ENCODE measurements at regions not wholly inside any gene's neighbourhood (a gene's known extent, or its start where the extent isn't known, plus 50 kb on each side); places are given as distances from the start of the nearest gene placed in this dataset.
"Not testable (repeated sequence)": the region's sequence is repeated elsewhere in the genome, so short reads cannot be mapped to it uniquely, and the experiment has no call there.

- Histone ChIP-seq H3F3A (ENCODE audit: insufficient read depth) (peaks cover 7% of the 10 kb centered on the region; the same call in 1 of the 2 replicates), H3K27me3 (ENCODE audit: low read length) (no peaks in the 10 kb centered on the region), H3K9me3 (ENCODE audit: insufficient read depth, low read length) (no peaks in the 10 kb centered on the region), H3K9ac (ENCODE audit: low read length) (no peak overlapping the region), H3K36me3 (ENCODE audit: low read length) (no peaks in the 10 kb centered on the region), H3K4me3 (ENCODE audit: insufficient read depth, low read length, poor library complexity, severe bottlenecking) (no peak overlapping the region), H3K27ac (ENCODE audit: low read depth, low read length) (no peak overlapping the region), H3K4me2 (ENCODE audit: low read depth, low read length, poor library complexity, severe bottlenecking) (no peak overlapping the region), H4K20me1 (ENCODE audit: low read depth, low read length) (no peaks in the 10 kb centered on the region), H3K79me2 (ENCODE audit: insufficient read depth, low read length) (no peaks in the 10 kb centered on the region), H2AFZ (ENCODE audit: low read depth, low read length, severe bottlenecking) (no peak overlapping the region), H3K9me2 (replicated peaks; ENCODE audit: insufficient read depth, low read length) (no peaks in the 10 kb centered on the region)
- no peak for TF ChIP-seq EZH2phosphoT487 (conservative IDR thresholded peaks at IDR 0.05; ENCODE audit: low read length)
- no peak for TF ChIP-seq CTCF (IDR thresholded peaks at IDR 0.05; ENCODE audit: insufficient read depth, low read length, poor library complexity, severe bottlenecking)
Measured at GRCh38 chrX:55163171-55163570, 57.0 kb upstream of the PAGE5 start.

- not testable (repeated sequence) for H3F3A ChIP-seq (ENCODE audit: insufficient read depth); H2AFZ ChIP-seq (ENCODE audit: low read depth, low read length, severe bottlenecking); H3K79me2 ChIP-seq (ENCODE audit: insufficient read depth, low read length); H3K4me2 ChIP-seq (ENCODE audit: low read depth, low read length, poor library complexity, severe bottlenecking); H3K27ac ChIP-seq (ENCODE audit: low read depth, low read length); H3K9me2 ChIP-seq (replicated peaks; ENCODE audit: insufficient read depth, low read length); H3K27me3 ChIP-seq (ENCODE audit: low read length); H4K20me1 ChIP-seq (ENCODE audit: low read depth, low read length); H3K9me3 ChIP-seq (ENCODE audit: insufficient read depth, low read length); H3K9ac ChIP-seq (ENCODE audit: low read length); H3K4me3 ChIP-seq (ENCODE audit: insufficient read depth, low read length, poor library complexity, severe bottlenecking); H3K36me3 ChIP-seq (ENCODE audit: low read length)
Measured at GRCh38 chrX:55165026-55165425, 55.1 kb upstream of the PAGE5 start.

GRCh38 chrX:55167124-55167803, 52.9 kb upstream of the PAGE5 start:
- H3K79me2 ChIP-seq (ENCODE audit: insufficient read depth, low read length), result no peaks in the 10 kb centered on the region
- H3K27me3 ChIP-seq (ENCODE audit: low read length), result no peaks in the 10 kb centered on the region
- no peaks in the 10 kb centered on the region for H3K36me3 ChIP-seq (ENCODE audit: low read length)
- no peaks in the 10 kb centered on the region for H3F3A ChIP-seq (ENCODE audit: insufficient read depth)
- no peak overlapping the region for H2AFZ ChIP-seq (ENCODE audit: low read depth, low read length, severe bottlenecking)
- H3K4me2 ChIP-seq (ENCODE audit: low read depth, low read length, poor library complexity, severe bottlenecking), result no peak overlapping the region
- H3K9me3 ChIP-seq (ENCODE audit: insufficient read depth, low read length), result no peaks in the 10 kb centered on the region
- H3K27ac ChIP-seq (ENCODE audit: low read depth, low read length), result no peak overlapping the region
- no peak overlapping the region for H3K9ac ChIP-seq (ENCODE audit: low read length)
- no peaks in the 10 kb centered on the region for H3K9me2 ChIP-seq (replicated peaks; ENCODE audit: insufficient read depth, low read length)
- H3K4me3 ChIP-seq (ENCODE audit: insufficient read depth, low read length, poor library complexity, severe bottlenecking), result no peak overlapping the region
- no peaks in the 10 kb centered on the region for H4K20me1 ChIP-seq (ENCODE audit: low read depth, low read length)
- TF ChIP-seq CTCF (IDR thresholded peaks at IDR 0.05; ENCODE audit: insufficient read depth, low read length, poor library complexity, severe bottlenecking) (no peak), EZH2phosphoT487 (conservative IDR thresholded peaks at IDR 0.05; ENCODE audit: low read length) (no peak)

GRCh38 chrX:55167901-55168300, 52.2 kb upstream of the PAGE5 start:
- no peaks in the 10 kb centered on the region for H3F3A ChIP-seq (ENCODE audit: insufficient read depth)
- H2AFZ ChIP-seq (ENCODE audit: low read depth, low read length, severe bottlenecking), result no peak overlapping the region
- H3K36me3 ChIP-seq (ENCODE audit: low read length), result no peaks in the 10 kb centered on the region
- H3K27me3 ChIP-seq (ENCODE audit: low read length), result no peaks in the 10 kb centered on the region
- no peak overlapping the region for H3K4me2 ChIP-seq (ENCODE audit: low read depth, low read length, poor library complexity, severe bottlenecking)
- no peaks in the 10 kb centered on the region for H3K79me2 ChIP-seq (ENCODE audit: insufficient read depth, low read length)
- H3K9me2 ChIP-seq (replicated peaks; ENCODE audit: insufficient read depth, low read length), result no peaks in the 10 kb centered on the region
- H3K4me3 ChIP-seq (ENCODE audit: insufficient read depth, low read length, poor library complexity, severe bottlenecking), result no peak overlapping the region
- no peaks in the 10 kb centered on the region for H4K20me1 ChIP-seq (ENCODE audit: low read depth, low read length)
- TF ChIP-seq EZH2phosphoT487 (conservative IDR thresholded peaks at IDR 0.05; ENCODE audit: low read length) (no peak), CTCF (IDR thresholded peaks at IDR 0.05; ENCODE audit: insufficient read depth, low read length, poor library complexity, severe bottlenecking) (no peak)
- no peak overlapping the region for H3K9ac ChIP-seq (ENCODE audit: low read length)
- H3K27ac ChIP-seq (ENCODE audit: low read depth, low read length), result no peak overlapping the region
- no peaks in the 10 kb centered on the region for H3K9me3 ChIP-seq (ENCODE audit: insufficient read depth, low read length)

All from SU-DHL-6 (cell line).